Mucosa of gallbladder (tissue), 1 donor: ENCODE measurements at regions not wholly inside any gene's neighbourhood (a gene's known extent, or its start where the extent isn't known, plus 50 kb on each side); places are given as distances from the start of the nearest gene placed in this dataset.
A peak's percentile ranks its signal among the peaks of the same experiment; 100 is the strongest.

Source experiments
- DNase-seq: peaks from one replicate; pipeline ENCODE4 v3.0.0-alpha.2; 2020; ENCODE audit warnings: low spot score
- donor health status: DM: no; HTN: no; CAD: no.

GRCh38 chr3:113138839-113139743, 72.3 kb upstream of the BOC start:
- DNase-seq = no peak

GRCh38 chr3:113140876-113141275, 70.5 kb upstream of the BOC start:
- DNase-seq = no peak

- DNase-seq = no peak
Measured at GRCh38 chr3:113141543-113141942, 69.8 kb upstream of the BOC start.

GRCh38 chr3:113142476-113142875, 68.9 kb upstream of the BOC start:
- no peak for DNase-seq

- DNase-seq = no peak
Measured at GRCh38 chr3:113143353-113143752, 68.0 kb upstream of the BOC start.

- no peak for DNase-seq
Measured at GRCh38 chr3:113147681-113148261, 63.6 kb upstream of the BOC start.

GRCh38 chr3:113148284-113148683, 63.1 kb upstream of the BOC start:
- DNase-seq = no peak

- no peak for DNase-seq
Measured at GRCh38 chr3:113150250-113150649, 61.1 kb upstream of the BOC start.

- DNase-seq = no peak
Measured at GRCh38 chr3:113151461-113152031, 59.8 kb upstream of the BOC start.

GRCh38 chr3:113152849-113153248, 58.5 kb upstream of the BOC start:
- DNase-seq = no peak

- DNase-seq = no peak
Measured at GRCh38 chr3:113153499-113154107, 57.8 kb upstream of the BOC start.

GRCh38 chr3:113156816-113157333, 54.5 kb upstream of the BOC start:
- no peak for DNase-seq

GRCh38 chr3:113157408-113158030, 53.8 kb upstream of the BOC start:
- peak; percentile 42 for DNase-seq

- DNase-seq = no peak
Measured at GRCh38 chr3:113158171-113158570, 53.2 kb upstream of the BOC start.
